ENCODE measurements at regions not wholly inside any gene's neighbourhood (a gene's known extent, or its start where the extent isn't known, plus 50 kb on each side); places are given as distances from the start of the nearest gene placed in this dataset.

- TF ChIP-seq CTCF (IDR thresholded peaks at IDR 0.05), result no peak
- Mint-ChIP-seq H3K27ac (no peak overlapping the region), H3K4me1 (ENCODE audit: low read depth) (no peaks in the 10 kb centered on the region), H3K27me3 (ENCODE audit: insufficient read depth) (no peaks in the 10 kb centered on the region; the same call in 1 of the 2 replicates), H3K9me3 (peaks cover 50% of the 10 kb centered on the region), H3K4me3 (no peak overlapping the region), H3K36me3 (ENCODE audit: low read depth) (peaks cover 4% of the 10 kb centered on the region; the same call in 1 of the 2 replicates)
- DNase-seq, result no peak
Measured at GRCh38 chr16:5885521-5885920, 787.9 kb upstream of the EEF2KMT start.

DNA sequence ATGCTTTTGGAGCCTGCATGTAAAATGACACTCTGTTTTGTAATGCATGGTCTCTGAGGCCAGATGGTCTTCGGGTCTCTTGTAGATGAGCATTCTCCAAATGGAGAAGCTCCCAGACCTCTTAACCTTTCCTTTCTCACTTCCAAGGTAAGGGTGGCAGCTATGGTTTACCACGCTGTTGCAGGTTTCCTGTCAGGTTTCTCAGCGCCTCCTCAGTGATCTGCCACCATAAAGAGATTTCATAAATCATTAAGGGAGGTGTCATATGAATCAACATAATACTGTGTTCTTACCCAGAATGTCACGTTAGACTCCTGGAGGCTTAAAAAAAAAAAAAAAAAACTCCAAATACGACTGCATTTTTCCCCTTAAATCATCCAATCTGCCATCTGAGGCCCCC lies 787.4 kb upstream of the EEF2KMT start:
- no peaks in the 10 kb centered on the region for H3K4me1 Mint-ChIP-seq (ENCODE audit: low read depth)
- TF ChIP-seq CTCF (IDR thresholded peaks at IDR 0.05), result no peak
- H3K4me3 Mint-ChIP-seq, result no peak overlapping the region
- H3K27me3 Mint-ChIP-seq (ENCODE audit: insufficient read depth), result no peaks in the 10 kb centered on the region; the same call in 1 of the 2 replicates
- DNase-seq, result no peak
- H3K36me3 Mint-ChIP-seq (ENCODE audit: low read depth), result peaks cover 4% of the 10 kb centered on the region; the same call in 1 of the 2 replicates
- H3K9me3 Mint-ChIP-seq, result peaks cover 48% of the 10 kb centered on the region
- no peak overlapping the region for H3K27ac Mint-ChIP-seq

- no peak for TF ChIP-seq CTCF (IDR thresholded peaks at IDR 0.05)
- no peaks in the 10 kb centered on the region; the same call in 1 of the 2 replicates for H3K27me3 Mint-ChIP-seq (ENCODE audit: insufficient read depth)
- peaks cover 49% of the 10 kb centered on the region for H3K9me3 Mint-ChIP-seq
- H3K4me3 Mint-ChIP-seq, result no peak overlapping the region
- no peak for DNase-seq
- H3K36me3 Mint-ChIP-seq (ENCODE audit: low read depth), result peaks cover 4% of the 10 kb centered on the region; the same call in 1 of the 2 replicates
- no peak overlapping the region for H3K27ac Mint-ChIP-seq
- no peaks in the 10 kb centered on the region for H3K4me1 Mint-ChIP-seq (ENCODE audit: low read depth)
Measured at GRCh38 chr16:5884339-5884738, 786.7 kb upstream of the EEF2KMT start.

DNA sequence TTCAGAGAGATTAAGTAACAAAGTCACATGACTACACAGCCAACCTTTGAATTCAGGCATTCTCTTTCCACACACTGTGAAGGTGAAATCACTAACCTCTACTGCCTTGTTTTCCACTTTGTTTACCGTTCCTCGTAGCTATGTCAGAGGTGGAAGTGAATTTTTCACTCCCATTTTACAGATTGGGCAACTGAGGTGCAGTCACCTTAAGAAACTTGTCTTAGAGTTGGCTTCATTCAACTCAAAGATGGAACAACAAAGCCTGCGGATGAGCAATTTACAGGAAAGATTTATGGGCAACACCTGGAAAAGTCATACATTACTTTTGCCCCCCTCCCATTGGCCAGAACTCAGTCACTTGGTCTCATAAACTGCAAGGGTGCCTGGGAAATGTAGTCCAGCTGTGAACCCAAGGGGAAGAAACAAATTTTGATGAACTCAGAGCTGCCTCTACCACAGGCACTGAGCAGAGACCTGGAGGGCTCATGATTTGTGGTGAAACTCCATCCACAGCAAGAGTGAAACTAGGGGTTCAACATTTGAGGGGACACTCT lies 784.6 kb upstream of the EEF2KMT start:
- Mint-ChIP-seq H3K27ac (no peak overlapping the region), H3K36me3 (ENCODE audit: low read depth) (no peaks in the 10 kb centered on the region), H3K9me3 (peaks cover 46% of the 10 kb centered on the region), H3K27me3 (ENCODE audit: insufficient read depth) (no peaks in the 10 kb centered on the region; the same call in 1 of the 2 replicates), H3K4me1 (ENCODE audit: low read depth) (no peaks in the 10 kb centered on the region), H3K4me3 (no peak overlapping the region)
- no peak for TF ChIP-seq CTCF (IDR thresholded peaks at IDR 0.05)
- DNase-seq, result no peak

DNA sequence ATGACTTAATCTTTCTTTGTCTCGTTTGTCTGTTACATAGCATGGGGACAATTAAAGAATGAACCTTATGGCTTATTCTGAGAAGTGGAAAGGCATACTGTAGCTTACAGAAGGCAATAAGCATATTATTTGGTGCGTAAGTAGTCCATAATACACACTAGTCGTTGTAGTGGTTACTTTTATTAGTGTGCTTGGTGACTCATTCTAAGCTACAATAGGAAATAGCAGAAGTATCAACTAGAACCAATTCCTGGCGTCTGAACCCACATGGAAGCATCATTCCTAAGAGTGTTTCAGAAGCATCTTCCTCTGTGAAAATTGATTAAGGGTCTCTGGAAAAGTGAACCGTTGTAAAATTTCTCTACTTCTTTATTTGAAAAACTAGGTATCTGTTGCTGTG lies 777.8 kb upstream of the EEF2KMT start:
- Mint-ChIP-seq H3K27me3 (ENCODE audit: insufficient read depth) (no peaks in the 10 kb centered on the region; the same call in 1 of the 2 replicates), H3K27ac (no peak overlapping the region), H3K4me3 (no peak overlapping the region), H3K4me1 (ENCODE audit: low read depth) (no peaks in the 10 kb centered on the region), H3K36me3 (ENCODE audit: low read depth) (peaks cover 4% of the 10 kb centered on the region; the same call in 1 of the 2 replicates), H3K9me3 (peaks cover 62% of the 10 kb centered on the region)
- no peak for TF ChIP-seq CTCF (IDR thresholded peaks at IDR 0.05)
- no peak for DNase-seq
